GM19467 (cell line): ENCODE measurements at regions not wholly inside any gene's neighbourhood (a gene's known extent, or its start where the extent isn't known, plus 50 kb on each side); places are given as distances from the start of the nearest gene placed in this dataset.
"Not testable (repeated sequence)": the region's sequence is repeated elsewhere in the genome, so short reads cannot be mapped to it uniquely, and the experiment has no call there.

ENCODE experiments used
- ATAC-seq: cut with Tn5 transposase; IDR thresholded peaks from one replicate; pipeline ENCODE4 v1.9.1; 2021; ENCODE audit warnings: mild to moderate bottlenecking, moderate library complexity; ENCODE audit not compliant: unreplicated experiment

DNA sequence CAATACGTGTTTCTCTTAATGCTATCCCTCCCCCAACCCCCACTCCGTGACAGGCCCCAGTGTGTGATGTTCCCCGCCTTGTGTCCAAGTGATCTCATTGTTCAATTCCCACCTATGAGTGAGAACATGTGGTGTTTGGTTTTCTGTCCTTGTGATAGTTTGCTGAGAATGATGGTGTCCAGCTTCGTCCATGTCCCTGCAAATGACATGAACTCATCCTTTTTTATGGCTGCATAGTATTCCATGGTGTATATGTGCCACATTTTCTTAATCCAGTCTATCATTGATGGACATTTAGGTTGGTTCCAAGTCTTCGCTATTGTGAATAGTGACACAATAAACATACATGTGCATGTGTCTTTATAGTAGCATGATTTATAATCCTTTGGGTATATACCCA lies 52.5 kb downstream of the KIAA0408 start:
- ATAC-seq: not testable (repeated sequence)

- ATAC-seq: no peak
These were observed 53.1 kb downstream of the KIAA0408 start for GRCh38 chr6:127406122-127406521.

- ATAC-seq: no peak
These were observed 54.5 kb downstream of the KIAA0408 start for GRCh38 chr6:127404594-127405178.

- ATAC-seq: peak; percentile 77
These were observed 55.1 kb downstream of the KIAA0408 start for GRCh38 chr6:127404133-127404532.

DNA sequence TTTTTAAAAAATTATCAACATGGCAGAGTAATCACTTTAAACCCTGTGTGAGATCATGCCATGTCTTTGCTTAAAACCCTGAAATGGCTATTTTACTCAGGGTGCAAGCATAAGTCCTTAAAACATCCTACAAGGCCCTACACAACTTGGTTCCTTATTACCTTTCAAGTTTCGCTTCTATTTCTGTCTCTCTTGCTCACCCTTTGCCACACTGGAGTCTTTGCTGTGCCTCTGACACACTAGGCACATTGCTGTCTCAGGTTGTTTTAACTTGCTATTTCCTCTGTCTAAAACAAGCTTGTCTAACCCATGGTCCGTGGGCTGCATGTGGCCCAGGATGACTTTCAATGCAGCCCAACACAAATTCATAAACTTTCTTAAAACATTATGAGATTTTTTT lies 55.6 kb downstream of the KIAA0408 start:
- peak; percentile 78 for ATAC-seq

- ATAC-seq: no peak
These were observed 56.1 kb downstream of the KIAA0408 start for GRCh38 chr6:127402890-127403617.

GRCh38 chr6:127397729-127398630 lies 54.6 kb upstream of the ECHDC1 start:
- no peak for ATAC-seq

- ATAC-seq: not testable (repeated sequence)
These were observed 53.8 kb upstream of the ECHDC1 start for GRCh38 chr6:127397171-127397597.
